ENCODE measurements at regions not wholly inside any gene's neighbourhood (a gene's known extent, or its start where the extent isn't known, plus 50 kb on each side); places are given as distances from the start of the nearest gene placed in this dataset.
A peak's percentile ranks its signal among the peaks of the same experiment; 100 is the strongest.

DNA sequence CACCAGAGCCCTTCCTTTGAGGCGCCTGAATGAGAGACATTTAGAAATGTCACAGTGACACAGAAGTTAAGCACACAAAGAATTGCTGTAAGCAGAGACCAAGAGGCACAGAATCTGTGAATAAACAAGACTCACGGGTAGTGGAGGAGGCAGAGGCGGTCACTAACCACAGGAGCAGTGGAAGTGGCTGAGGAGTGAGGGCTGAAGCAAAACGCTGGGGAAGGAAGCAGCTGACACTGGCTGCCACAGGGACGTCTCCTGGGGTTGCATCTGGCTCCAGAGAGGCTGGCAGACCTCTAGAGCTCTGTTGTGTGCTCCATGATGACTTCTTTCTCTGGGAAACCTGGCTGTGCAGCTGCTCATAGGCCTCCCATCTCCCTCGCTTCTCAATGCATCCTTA is 65.0 kb upstream of the SLC2A12 start:
- DNase-seq (ENCODE audit: low read depth in 2 of 2): no peak

DNA sequence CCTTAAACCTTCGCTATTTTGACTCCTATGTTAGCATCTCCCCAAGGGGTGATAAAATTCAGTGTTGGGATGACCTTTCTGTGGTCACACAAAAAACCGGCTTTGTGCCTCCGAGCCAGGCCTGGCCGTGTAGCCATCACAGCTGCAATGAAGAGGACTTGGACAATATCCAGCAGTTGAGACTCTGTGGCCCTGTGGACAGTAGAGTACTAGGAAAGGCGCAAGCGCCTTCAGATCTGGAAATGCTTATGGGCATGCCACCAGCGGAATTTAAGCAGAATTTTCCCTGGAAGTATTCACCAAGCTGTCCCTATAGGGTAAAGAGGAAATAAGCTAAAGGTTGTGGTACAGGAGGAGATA is 63.3 kb upstream of the SLC2A12 start:
- no peak for DNase-seq (ENCODE audit: low read depth in 2 of 2)

GRCh38 chr6:134114918-134115714 is 62.7 kb upstream of the SLC2A12 start:
- no peak for DNase-seq (ENCODE audit: low read depth in 2 of 2)

DNA sequence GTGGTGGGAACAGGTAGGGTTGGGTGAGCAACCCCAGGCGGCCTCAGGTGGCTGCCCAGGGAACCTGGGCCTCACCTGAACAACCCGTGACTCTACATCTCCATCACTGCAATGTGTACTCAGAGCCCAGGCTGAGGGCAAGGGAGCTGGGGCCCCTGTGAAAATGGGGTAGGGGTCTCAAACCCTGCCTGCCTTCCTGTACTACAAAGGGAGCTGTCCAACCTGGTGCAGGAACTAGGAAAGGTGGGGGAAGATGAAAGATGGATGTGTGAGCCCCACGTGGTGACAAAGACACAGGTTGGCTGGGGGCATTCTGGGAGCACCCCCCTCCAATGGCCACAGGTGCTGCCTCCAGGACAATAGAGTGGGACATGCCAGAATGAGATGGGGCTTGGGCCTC is 62.1 kb upstream of the SLC2A12 start:
- no peak for DNase-seq (ENCODE audit: low read depth in 2 of 2)

DNA sequence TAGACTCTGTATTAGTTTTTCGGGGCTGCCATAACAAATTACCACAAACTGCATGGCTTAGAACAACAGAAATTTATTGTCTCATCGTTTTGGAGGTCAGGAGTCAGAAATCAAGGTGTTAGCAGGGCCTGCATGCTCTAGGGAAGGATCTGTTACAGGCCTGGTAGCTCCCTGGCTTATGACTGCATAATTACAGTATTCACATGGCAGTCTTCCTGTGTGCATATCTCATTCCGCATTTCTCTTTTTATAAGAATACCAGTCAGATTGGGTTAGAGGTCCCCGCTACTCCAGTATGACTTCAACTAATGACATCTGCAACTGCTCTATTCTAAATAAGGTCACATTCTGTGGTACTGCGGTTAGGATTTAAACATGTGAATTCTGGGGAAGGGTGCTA is 59.3 kb upstream of the SLC2A12 start:
- DNase-seq (ENCODE audit: low read depth in 2 of 2): no peak

DNA sequence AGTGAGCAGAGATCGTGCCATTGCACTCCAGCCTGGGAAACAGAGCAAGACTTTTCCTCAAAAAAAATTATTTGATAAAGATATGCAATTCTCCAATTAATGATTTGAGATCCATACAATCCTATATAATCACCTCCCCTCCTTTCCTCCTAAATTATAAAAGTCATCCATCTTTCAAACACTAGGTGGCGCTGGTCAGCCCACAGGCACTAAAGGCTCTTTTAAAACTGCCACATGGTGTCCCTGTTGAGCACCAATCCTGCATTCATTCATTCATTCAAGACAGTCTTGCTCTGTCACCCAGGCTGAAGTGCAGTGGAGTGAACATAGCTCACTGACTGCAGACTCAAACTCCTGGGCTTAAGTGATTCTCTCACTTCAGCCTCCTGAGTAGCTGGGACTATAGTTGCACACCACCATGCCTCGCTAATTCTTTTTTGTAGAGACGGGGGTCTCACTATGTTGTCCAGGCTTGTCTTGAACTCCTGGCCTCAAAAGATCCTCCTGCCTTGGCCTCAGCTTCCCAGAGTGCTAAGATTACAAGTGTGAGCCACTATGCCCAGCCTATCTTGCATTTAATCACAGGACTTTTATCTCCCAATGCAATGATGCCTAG is 58.7 kb upstream of the SLC2A12 start:
- DNase-seq (ENCODE audit: low read depth in 2 of 2): peak in 1 of 2 donors; percentile 4

- no peak for DNase-seq (ENCODE audit: low read depth in 2 of 2)
Measured at GRCh38 chr6:134106702-134107101, 54.3 kb upstream of the SLC2A12 start.

DNA sequence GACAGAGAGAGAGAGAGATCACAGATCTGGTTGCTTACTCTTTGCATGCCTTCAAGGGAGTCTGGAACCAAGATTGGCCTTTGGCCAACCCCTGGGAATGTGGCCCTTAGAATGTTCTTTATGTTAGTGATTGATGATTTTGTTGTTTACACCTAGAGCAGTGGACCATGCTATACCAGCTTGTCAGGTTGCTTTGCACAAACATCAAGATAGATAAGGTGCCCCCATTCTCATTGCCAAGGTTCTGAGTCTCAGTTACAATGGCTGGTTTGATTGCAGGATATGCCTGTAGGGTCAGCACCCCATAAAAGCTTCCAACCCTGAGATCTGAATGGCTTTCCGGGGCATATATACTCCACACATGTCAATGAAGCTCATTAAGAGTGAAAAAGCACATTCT is 53.5 kb upstream of the SLC2A12 start:
- no peak for DNase-seq (ENCODE audit: low read depth in 2 of 2)

GRCh38 chr6:134103006-134103405 is 50.6 kb upstream of the SLC2A12 start:
- no peak for DNase-seq (ENCODE audit: low read depth in 2 of 2)
